WTC11 (cell line): ENCODE measurements at regions not wholly inside any gene's neighbourhood (a gene's known extent, or its start where the extent isn't known, plus 50 kb on each side); places are given as distances from the start of the nearest gene placed in this dataset.

ENCODE experiments used
- ATAC-seq: fragments of 200-7000 bp; cut with Tn5 transposase; 2 replicates; pipeline ENCODE4 v1.10.0; 2021; ENCODE audit warnings: mild to moderate bottlenecking, moderate library complexity
- CTCF ChIA-PET: fragments of 300-600 bp; sonication (Branson Sonifier 250); formaldehyde crosslinking; loops from one replicate; lab custom pipeline; 2021; ENCODE audit warnings: antibody characterized with exemption; lab: Charles Lee
- POLR2A ChIA-PET: fragments of 350-600 bp; sonication (Branson Sonifier 250); formaldehyde crosslinking; loops from one replicate; lab custom pipeline; 2021; ENCODE audit warnings: antibody characterized with exemption; lab: Charles Lee
- DNase-seq: peaks from one replicate; pipeline ENCODE4 v3.0.0; 2021; ENCODE audit warnings: low spot score
- H3K27ac Mint-ChIP-seq: 2 replicates; pipeline ENCODE4 v1.8.0; 2021; ENCODE audit warnings: mixed read lengths
- H3K27me3 Mint-ChIP-seq: 2 replicates; pipeline ENCODE4 v1.8.0; 2021; ENCODE audit warnings: low read depth, mild to moderate bottlenecking, moderate library complexity, mixed read lengths
- H3K36me3 Mint-ChIP-seq: 2 replicates; pipeline ENCODE4 v1.8.0; 2021; ENCODE audit warnings: mixed read lengths
- H3K4me1 Mint-ChIP-seq: 2 replicates; pipeline ENCODE4 v1.8.0; 2022; ENCODE audit warnings: mixed read lengths
- H3K4me3 Mint-ChIP-seq: 2 replicates; pipeline ENCODE4 v1.8.0; 2021; ENCODE audit warnings: mild to moderate bottlenecking, moderate library complexity, mixed read lengths
- H3K9me3 Mint-ChIP-seq: 2 replicates; pipeline ENCODE4 v1.8.0; 2021; ENCODE audit warnings: mixed read lengths
- ATF3 ChIP-seq: sonication (generic); formaldehyde crosslinking; conservative IDR thresholded peaks from 2 replicates; pipeline ENCODE4 v1.8.1; 2022; ENCODE audit warnings: mild to moderate bottlenecking, missing genetic modification reagents
- ATF6 ChIP-seq: sonication (generic); formaldehyde crosslinking; IDR thresholded peaks from 2 replicates; pipeline ENCODE4 v1.8.1; 2023; ENCODE audit warnings: mild to moderate bottlenecking, missing genetic modification reagents
- CDX4 ChIP-seq: fragments of 250-450 bp; sonication (Bioruptor Pico); IDR thresholded peaks from 2 replicates; pipeline ENCODE4 v1.9.0; 2021; ENCODE audit warnings: moderate library complexity, mild to moderate bottlenecking, inconsistent platforms, borderline replicate concordance
- CREB1 ChIP-seq: sonication (generic); formaldehyde crosslinking; IDR thresholded peaks from 2 replicates; pipeline ENCODE4 v1.8.0; 2023; ENCODE audit warnings: mild to moderate bottlenecking, missing genetic modification reagents
- CTCF ChIP-seq: fragments of 200-600 bp; IDR thresholded peaks from 2 replicates; pipeline ENCODE4 v1.8.0; 2022; ENCODE audit warnings: antibody characterized with exemption
- ERG ChIP-seq: fragments of 250-450 bp; sonication (Bioruptor Pico); IDR thresholded peaks from 2 replicates; pipeline ENCODE4 v1.8.0; 2021; ENCODE audit warnings: mild to moderate bottlenecking
- FOXP4 ChIP-seq: sonication (generic); formaldehyde crosslinking; IDR thresholded peaks from 2 replicates; pipeline ENCODE4 v1.8.0; 2022; ENCODE audit warnings: mild to moderate bottlenecking, missing genetic modification reagents
- NFATC4 ChIP-seq: fragments of 250-450 bp; sonication (Bioruptor Pico); IDR thresholded peaks from 2 replicates; pipeline ENCODE4 v1.9.0; 2021; ENCODE audit warnings: mild to moderate bottlenecking
- NFE2L1 ChIP-seq: sonication (generic); formaldehyde crosslinking; IDR thresholded peaks from 2 replicates; pipeline ENCODE4 v1.8.1; 2023; ENCODE audit warnings: missing genetic modification reagents
- OVOL2 ChIP-seq: fragments of 250-450 bp; sonication (Bioruptor Pico); IDR thresholded peaks from 2 replicates; pipeline ENCODE4 v1.9.0; 2021; ENCODE audit warnings: mild to moderate bottlenecking, borderline replicate concordance
- RELA ChIP-seq: sonication (generic); formaldehyde crosslinking; IDR thresholded peaks from 2 replicates; pipeline ENCODE4 v1.8.1; 2022; ENCODE audit warnings: missing genetic modification reagents, mild to moderate bottlenecking, borderline replicate concordance
- RORB ChIP-seq: fragments of 250-450 bp; sonication (Bioruptor Pico); IDR thresholded peaks from 2 replicates; pipeline ENCODE4 v1.9.0; 2021; ENCODE audit warnings: mild to moderate bottlenecking
- STAT6 ChIP-seq: sonication (generic); formaldehyde crosslinking; conservative IDR thresholded peaks from 2 replicates; pipeline ENCODE4 v1.8.1; 2023; ENCODE audit warnings: mild to moderate bottlenecking, low read depth, missing genetic modification reagents, moderate library complexity
- TEAD4 ChIP-seq: sonication (generic); formaldehyde crosslinking; IDR thresholded peaks from 2 replicates; pipeline ENCODE4 v1.8.0; 2022; ENCODE audit warnings: mild to moderate bottlenecking, missing genetic modification reagents
- USF1 ChIP-seq: sonication (generic); formaldehyde crosslinking; IDR thresholded peaks from 2 replicates; pipeline ENCODE4 v1.8.0; 2022; ENCODE audit warnings: mild to moderate bottlenecking, missing genetic modification reagents
- ZNF219 ChIP-seq: sonication (generic); formaldehyde crosslinking; IDR thresholded peaks from 2 replicates; pipeline ENCODE4 v1.8.0; 2023; ENCODE audit warnings: missing genetic modification reagents, mild to moderate bottlenecking, borderline replicate concordance
- ZNF317 ChIP-seq: sonication (generic); formaldehyde crosslinking; IDR thresholded peaks from 2 replicates; pipeline ENCODE4 v1.8.1; 2023; ENCODE audit warnings: low read depth, mild to moderate bottlenecking, moderate library complexity, missing genetic modification reagents, borderline replicate concordance
- ZNF416 ChIP-seq: fragments of 250-450 bp; sonication (Bioruptor Pico); IDR thresholded peaks from 2 replicates; pipeline ENCODE4 v1.9.0; 2021; ENCODE audit warnings: mild to moderate bottlenecking, inconsistent platforms
- ZNF423 ChIP-seq: fragments of 250-450 bp; sonication (Bioruptor Pico); IDR thresholded peaks from 2 replicates; pipeline ENCODE4 v2.1.2; 2022; ENCODE audit warnings: mild to moderate bottlenecking, moderate library complexity

- TF ChIP-seq ERG (CRISPR knock-in tag) (no peak), RORB (CRISPR knock-in tag) (no peak), ZNF416 (CRISPR knock-in tag) (no peak), ZNF317 (CRISPR knock-in tag) (no peak), ZNF219 (CRISPR knock-in tag) (no peak), CREB1 (CRISPR knock-in tag) (no peak), CTCF (no peak)
- TF ChIP-seq, all 79 proteins: peak for 0
Measured at GRCh38 chr2:7473135-7473771, 556.0 kb downstream of the RNF144A start (continued).

- H3K4me3 Mint-ChIP-seq = no peak overlapping the region
- H3K27ac Mint-ChIP-seq = no peak overlapping the region
- DNase-seq (no peak), ATAC-seq (no peak)
- peaks cover 16% of the 10 kb centered on the region for H3K4me1 Mint-ChIP-seq
- no peaks in the 10 kb centered on the region for H3K27me3 Mint-ChIP-seq
- H3K36me3 Mint-ChIP-seq = no peaks in the 10 kb centered on the region
- 0 out of 2 replicates have a peak, but pooled peaks cover 7% of the 10 kb centered on the region for H3K9me3 Mint-ChIP-seq
- no peak for TF ChIP-seq NFE2L1 (CRISPR knock-in tag)
- no peak for TF ChIP-seq ATF3 (CRISPR knock-in tag)
- no peak for TF ChIP-seq NFATC4 (CRISPR knock-in tag)
- no peak for TF ChIP-seq RELA (CRISPR knock-in tag)
- ChIA-PET POLR2A (no interaction called here), CTCF (no interaction called here)
Measured at GRCh38 chr2:7476371-7476770, 559.2 kb downstream of the RNF144A start.

- no peak overlapping the region for H3K4me3 Mint-ChIP-seq
- peaks cover 4% of the 10 kb centered on the region for H3K36me3 Mint-ChIP-seq
- H3K9me3 Mint-ChIP-seq = peaks cover 20% of the 10 kb centered on the region
- TF ChIP-seq OVOL2 (CRISPR knock-in tag) (no peak), ZNF219 (CRISPR knock-in tag) (no peak), STAT6 (no peak), USF1 (no peak), ATF6 (CRISPR knock-in tag) (no peak), ZNF423 (CRISPR knock-in tag) (no peak), CDX4 (no peak), FOXP4 (CRISPR knock-in tag) (no peak), TEAD4 (CRISPR knock-in tag) (no peak)
- DNase-seq = no peak
- no peaks in the 10 kb centered on the region for H3K4me1 Mint-ChIP-seq
- no peak overlapping the region for H3K27ac Mint-ChIP-seq
- CTCF ChIA-PET = no interaction called here
- ATAC-seq = no peak
- H3K27me3 Mint-ChIP-seq = no peaks in the 10 kb centered on the region
- POLR2A ChIA-PET = no interaction called here
Measured at GRCh38 chr2:7479603-7480002, 562.4 kb downstream of the RNF144A start.
